HCT116 (cell line): ENCODE measurements at regions not wholly inside any gene's neighbourhood (a gene's known extent, or its start where the extent isn't known, plus 50 kb on each side); places are given as distances from the start of the nearest gene placed in this dataset.

Experiments
- ATAC-seq: fragments of 200-7000 bp; cut with Tn5 transposase; 2 replicates; pipeline ENCODE4 v1.9.1; 2020; ENCODE audit warnings: mild to moderate bottlenecking, moderate library complexity
- BruUV-seq: library from RNA; stranded (reverse); fragments of 400-500 nt; replicated peaks from 2 replicates; lab custom pipeline; 2021; lab: Mats Ljungman, UMichigan
- CTCF ChIA-PET: fragments of 300-600 bp; sonication (Branson Sonifier 250); formaldehyde crosslinking; loops from one replicate; lab custom pipeline; 2021; ENCODE audit warnings: antibody characterized with exemption; lab: Charles Lee
- POLR2A ChIA-PET: fragments of 300-600, 350-600 bp; sonication (Branson Sonifier 250); formaldehyde crosslinking; loops from one replicate; lab custom pipeline; 2021; ENCODE audit warnings: antibody characterized with exemption; lab: Charles Lee
- RAD21 ChIA-PET, 2 experiments: fragments of 300-600 bp; sonication (Branson Sonifier 250); formaldehyde crosslinking; loops; one replicate each; lab custom pipeline; 2023; ENCODE audit warnings: low total read pairs in 2 of 2; ENCODE audit not compliant: uncharacterized antibody in 2 of 2, unreplicated experiment in 2 of 2, low non-redundant PET in 1 of 2; lab: Charles Lee
- DNase-seq: peaks from one replicate; pipeline ENCODE4 v3.0.0-alpha.2; 2010; ENCODE audit warnings: low read depth, low spot score
- H2AFZ ChIP-seq: fragments of 200-600 bp; shearing (Covaris generic), sonication (generic); 2 replicates; pipeline ENCODE4 v1.6.1; 2017; ENCODE audit warnings: low read depth, mixed run types, mixed read lengths, antibody characterized with exemption, low read length; ENCODE audit not compliant: poor library complexity, severe bottlenecking
- H3K27ac ChIP-seq: 2 replicates; pipeline ENCODE4 v1.5.1; 2012; ENCODE audit warnings: low read depth, low read length
- H3K27me3 ChIP-seq: fragments of 200-600 bp; sonication (generic); 2 replicates; pipeline ENCODE4 v1.6.1; 2016; ENCODE audit warnings: mixed run types, low read length, mixed read lengths; ENCODE audit not compliant: insufficient read depth
- H3K36me3 ChIP-seq, 2 experiments: fragments of 200-500 bp in 1 of 2; fragments of 200-600 bp in 1 of 2; sonication (Bioruptor generic) in 1 of 2; sonication (generic) in 1 of 2; 2 replicates each; pipeline versions ENCODE4 v1.5.1 to v1.6.1; 2014 to 2016; ENCODE audit warnings: low read length in 2 of 2, inconsistent platforms in 1 of 2, mixed read lengths in 1 of 2, mixed run types in 1 of 2; ENCODE audit not compliant: insufficient read depth in 2 of 2, control insufficient read depth in 1 of 2
- H3K4me1 ChIP-seq, 2 experiments: fragments of 200-600 bp in 1 of 2; sonication (generic) in 1 of 2; 2 replicates each; pipeline versions ENCODE4 v1.5.1 to v1.6.1; 2012 to 2017; ENCODE audit warnings: low read length in 2 of 2, inconsistent platforms in 1 of 2, mild to moderate bottlenecking in 1 of 2, mixed read lengths in 1 of 2, mixed run types in 1 of 2, moderate library complexity in 1 of 2; ENCODE audit not compliant: insufficient read depth in 2 of 2, control insufficient read depth in 1 of 2
- H3K4me2 ChIP-seq: fragments of 200-600 bp; sonication (generic); 2 replicates; pipeline ENCODE4 v1.6.1; 2017; ENCODE audit warnings: mixed run types, low read length, mixed read lengths
- H3K4me3 ChIP-seq, 2 experiments: fragments of 200-600 bp in 1 of 2; sonication (generic) in 1 of 2; replicated peaks in 1 of 2; 2 replicates each; pipeline ENCODE4 v1.5.1; 2011 to 2016; ENCODE audit warnings: low read length in 2 of 2, control low read depth in 1 of 2, low read depth in 1 of 2, mild to moderate bottlenecking in 1 of 2, mixed read lengths in 1 of 2, mixed run types in 1 of 2
- H3K79me2 ChIP-seq: fragments of 200-600 bp; sonication (generic); 2 replicates; pipeline ENCODE4 v1.6.1; 2017; ENCODE audit warnings: mild to moderate bottlenecking, mixed run types, low read length, moderate library complexity, mixed read lengths; ENCODE audit not compliant: insufficient read depth
- H3K9ac ChIP-seq: fragments of 200-600 bp; sonication (generic); 2 replicates; pipeline ENCODE4 v1.6.1; 2016; ENCODE audit warnings: low read length, mixed read lengths
- H3K9me2 ChIP-seq: fragments of 200-600 bp; sonication (generic), shearing (Covaris generic); 2 replicates; pipeline ENCODE4 v1.6.1; 2017; ENCODE audit warnings: mixed run types, mild to moderate bottlenecking, moderate library complexity; ENCODE audit not compliant: insufficient read depth
- H3K9me3 ChIP-seq, 2 experiments: fragments of 200-500 bp in 1 of 2; fragments of 200-600 bp in 1 of 2; sonication (Bioruptor generic) in 1 of 2; sonication (generic) in 1 of 2; 2 replicates each; pipeline ENCODE4 v1.6.1; 2014 to 2017; ENCODE audit warnings: low read length in 2 of 2, mixed read lengths in 2 of 2, inconsistent platforms in 1 of 2, low read depth in 1 of 2, mild to moderate bottlenecking in 1 of 2, mixed run types in 1 of 2, moderate library complexity in 1 of 2; ENCODE audit not compliant: control insufficient read depth in 1 of 2, insufficient read depth in 1 of 2
- H4K20me1 ChIP-seq: fragments of 200-600 bp; sonication (generic), shearing (Covaris generic); 2 replicates; pipeline ENCODE4 v1.6.1; 2017; ENCODE audit warnings: mixed run types, mild to moderate bottlenecking, moderate library complexity; ENCODE audit not compliant: insufficient read depth
- ATF3 ChIP-seq: IDR thresholded peaks from 2 replicates; pipeline ENCODE4 v1.6.1; 2012
- CBX3 ChIP-seq: IDR thresholded peaks from 2 replicates; pipeline ENCODE4 v1.6.1; 2012; ENCODE audit warnings: low read depth
- EGR1 ChIP-seq: IDR thresholded peaks from 2 replicates; pipeline ENCODE4 v1.6.1; 2012; ENCODE audit warnings: low read depth
- ELF1 ChIP-seq: IDR thresholded peaks from 2 replicates; pipeline ENCODE4 v1.6.1; 2012; ENCODE audit warnings: low read depth, borderline replicate concordance
- FOSL1 ChIP-seq: IDR thresholded peaks from 2 replicates; pipeline ENCODE4 v1.6.1; 2012; ENCODE audit warnings: low read depth
- JUND ChIP-seq: IDR thresholded peaks from 2 replicates; pipeline ENCODE4 v1.6.1; 2012
- POLR2AphosphoS5 ChIP-seq: IDR thresholded peaks from 2 replicates; pipeline ENCODE4 v1.6.1; 2011; ENCODE audit warnings: mild to moderate bottlenecking, low read depth, low read length, moderate library complexity
- SIN3A ChIP-seq: IDR thresholded peaks from 2 replicates; pipeline ENCODE4 v1.6.1; 2012; ENCODE audit warnings: low read depth
- SRF ChIP-seq: IDR thresholded peaks from 2 replicates; pipeline ENCODE4 v1.6.1; 2012; ENCODE audit warnings: low read depth
- TCF7L2 ChIP-seq: IDR thresholded peaks from 2 replicates; pipeline ENCODE4 v1.7.0; 2011; ENCODE audit warnings: borderline replicate concordance, inconsistent platforms; ENCODE audit not compliant: insufficient read depth, insufficient read length; ENCODE audit errors: extremely low read depth
- ZBTB33 ChIP-seq: IDR thresholded peaks from 2 replicates; pipeline ENCODE4 v1.6.1; 2011; ENCODE audit warnings: mild to moderate bottlenecking, low read length, moderate library complexity; ENCODE audit not compliant: insufficient replicate concordance; ENCODE audit errors: extremely low read depth
- ZFX ChIP-seq: fragments of 450-650 bp; IDR thresholded peaks from 2 replicates; pipeline ENCODE4 v1.6.1; 2017
- intact Hi-C: fragments of 100-400 bp; cut with micrococcal nuclease; formaldehyde crosslinking; loops from 2 replicates; pipeline ENCODE4 v1.10.0; 2022
- TF ChIP-seq, protein P1 (sequence below), 3 experiments: fragments of 200-600 bp in 1 of 3; sonication (generic) in 1 of 3; IDR thresholded peaks in 2 of 3; conservative IDR thresholded peaks in 1 of 3; 2 replicates each; pipeline ENCODE4 v1.5.1; 2012 to 2017; ENCODE audit warnings: low read depth in 2 of 3, low read length in 2 of 3, antibody characterized with exemption in 1 of 3, borderline replicate concordance in 1 of 3, control low read depth in 1 of 3, mild to moderate bottlenecking in 1 of 3, mixed read lengths in 1 of 3, mixed run types in 1 of 3, moderate library complexity in 1 of 3; ENCODE audit not compliant: insufficient read depth in 1 of 3

GRCh38 chr12:91493308-91493707 is 310.7 kb upstream of the DCN start:
- no peak overlapping the region for H3K9ac ChIP-seq
- no peak for TF ChIP-seq EGR1
- TF ChIP-seq SIN3A: no peak
- peak; percentile 46 for TF ChIP-seq FOSL1
- TF ChIP-seq, protein P1, sequence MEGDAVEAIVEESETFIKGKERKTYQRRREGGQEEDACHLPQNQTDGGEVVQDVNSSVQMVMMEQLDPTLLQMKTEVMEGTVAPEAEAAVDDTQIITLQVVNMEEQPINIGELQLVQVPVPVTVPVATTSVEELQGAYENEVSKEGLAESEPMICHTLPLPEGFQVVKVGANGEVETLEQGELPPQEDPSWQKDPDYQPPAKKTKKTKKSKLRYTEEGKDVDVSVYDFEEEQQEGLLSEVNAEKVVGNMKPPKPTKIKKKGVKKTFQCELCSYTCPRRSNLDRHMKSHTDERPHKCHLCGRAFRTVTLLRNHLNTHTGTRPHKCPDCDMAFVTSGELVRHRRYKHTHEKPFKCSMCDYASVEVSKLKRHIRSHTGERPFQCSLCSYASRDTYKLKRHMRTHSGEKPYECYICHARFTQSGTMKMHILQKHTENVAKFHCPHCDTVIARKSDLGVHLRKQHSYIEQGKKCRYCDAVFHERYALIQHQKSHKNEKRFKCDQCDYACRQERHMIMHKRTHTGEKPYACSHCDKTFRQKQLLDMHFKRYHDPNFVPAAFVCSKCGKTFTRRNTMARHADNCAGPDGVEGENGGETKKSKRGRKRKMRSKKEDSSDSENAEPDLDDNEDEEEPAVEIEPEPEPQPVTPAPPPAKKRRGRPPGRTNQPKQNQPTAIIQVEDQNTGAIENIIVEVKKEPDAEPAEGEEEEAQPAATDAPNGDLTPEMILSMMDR (IDR thresholded peaks at IDR 0.05 in 2 of 3, conservative IDR thresholded peaks at IDR 0.05 in 1 of 3; ENCODE audit: borderline replicate concordance in 1 of 3, insufficient read depth in 1 of 3, low read depth in 2 of 3, low read length in 2 of 3): no peak
- ATAC-seq (no peak), DNase-seq (no peak)
- intact Hi-C loops: no loop called here
- RAD21 ChIA-PET: no interaction called here
- no peak overlapping the region for H3K27ac ChIP-seq
- H3K27me3 ChIP-seq: no peaks in the 10 kb centered on the region
- H4K20me1 ChIP-seq: no peaks in the 10 kb centered on the region
- CTCF ChIA-PET: no interaction called here
- H3K9me2 ChIP-seq: no peaks in the 10 kb centered on the region
- no peak overlapping the region for H3K4me3 ChIP-seq
- H3K4me1 ChIP-seq: peaks cover 0 to 5% of the 10 kb centered on the region in 2 experiments; a peak in 2 of 4 replicates
- H3K36me3 ChIP-seq: no peaks in the 10 kb centered on the region
- H3K4me2 ChIP-seq: no peak overlapping the region
- H2AFZ ChIP-seq: no peak overlapping the region
- POLR2A ChIA-PET: no interaction called here
- H3K79me2 ChIP-seq: no peaks in the 10 kb centered on the region
- H3K9me3 ChIP-seq: no peaks in the 10 kb centered on the region
- no TSS peak for BruUV-seq

DNA sequence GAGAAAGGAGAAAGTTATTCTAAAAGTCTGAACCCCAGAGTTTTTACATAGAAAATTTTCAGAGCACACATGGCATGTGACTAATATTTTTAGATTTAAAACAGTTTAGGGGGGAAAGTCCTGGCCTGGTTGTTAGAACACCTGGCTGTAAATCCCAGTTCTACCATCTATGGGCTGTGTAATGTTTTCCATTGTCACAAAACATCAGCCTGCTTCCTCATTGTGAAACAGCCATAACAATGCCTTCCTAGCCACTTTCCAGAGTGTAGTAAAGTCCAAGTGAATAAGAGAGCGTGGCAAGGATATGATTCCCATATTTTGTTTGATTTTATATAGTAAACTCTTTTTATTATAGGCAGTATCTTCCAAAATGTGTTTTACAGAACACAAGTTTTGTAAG is 310.0 kb upstream of the DCN start:
- POLR2A ChIA-PET: no interaction called here
- TF ChIP-seq SRF (no peak), POLR2AphosphoS5 (no peak), CBX3 (no peak), FOSL1 (no peak), ZFX (no peak), ATF3 (no peak), ZBTB33 (no peak), TCF7L2 (no peak), ELF1 (no peak), JUND (no peak)
- TF ChIP-seq, all 23 proteins: peak for 0
- no peak for DNase-seq
- Histone ChIP-seq H3K79me2 (no peaks in the 10 kb centered on the region), H3K9me3 (no peaks in the 10 kb centered on the region), H3K36me3 (no peaks in the 10 kb centered on the region), H2AFZ (no peak overlapping the region), H3K4me3 (no peak overlapping the region), H3K27me3 (no peaks in the 10 kb centered on the region), H3K4me1 (peaks cover 0 to 5% of the 10 kb centered on the region in 2 experiments; a peak in 2 of 4 replicates), H3K9me2 (no peaks in the 10 kb centered on the region), H3K9ac (no peak overlapping the region), H3K27ac (no peak overlapping the region), H3K4me2 (no peak overlapping the region), H4K20me1 (no peaks in the 10 kb centered on the region)
- ChIA-PET RAD21 (no interaction called here), CTCF (no interaction called here)
- intact Hi-C loops: no loop called here
- ATAC-seq: no peak
- no TSS peak for BruUV-seq
